PC-9 (cell line): ENCODE measurements at regions not wholly inside any gene's neighbourhood (a gene's known extent, or its start where the extent isn't known, plus 50 kb on each side); places are given as distances from the start of the nearest gene placed in this dataset.

ENCODE experiments used
- CTCF ChIP-seq: fragments of 200-600 bp; sonication (generic); conservative IDR thresholded peaks from 2 replicates; pipeline ENCODE4 v1.6.1; 2017; ENCODE audit warnings: mixed run types, antibody characterized with exemption, mild to moderate bottlenecking, moderate library complexity
- EZH2 ChIP-seq: fragments of 200-600 bp; sonication (generic); IDR thresholded peaks from 2 replicates; pipeline ENCODE4 v1.8.0; 2017; ENCODE audit warnings: antibody characterized with exemption, low read depth

- no peak for TF ChIP-seq CTCF
- TF ChIP-seq EZH2 = no peak
Observed at GRCh38 chr6:84424956-84425355, 197.5 kb upstream of the CEP162 start.
